H1 (cell line): ENCODE measurements at regions not wholly inside any gene's neighbourhood (a gene's known extent, or its start where the extent isn't known, plus 50 kb on each side); places are given as distances from the start of the nearest gene placed in this dataset.

Source experiments
- CTCF ChIA-PET: fragments of 300-600 bp; sonication (Branson Sonifier 250); formaldehyde crosslinking; loops from one replicate; lab custom pipeline; 2021; ENCODE audit not compliant: partially characterized antibody; lab: Charles Lee
- POLR2A ChIA-PET: fragments of 300-600 bp; sonication (Branson Sonifier 250); formaldehyde crosslinking; loops from one replicate; lab custom pipeline; 2021; ENCODE audit warnings: inconsistent platforms; ENCODE audit not compliant: partially characterized antibody; lab: Charles Lee
- DNase-seq, 2 experiments: peaks; one replicate each; pipeline versions ENCODE4 v3.0.0 to v3.0.0-alpha.2; 2010 to 2022; ENCODE audit warnings: low spot score in 2 of 2, low read depth in 1 of 2, mixed read lengths in 1 of 2
- FAIRE-seq: peaks from 2 replicates; lab custom pipeline; 2011; peaks lifted over from hg19 to GRCh38; lab: Jason Lieb, UNC
- H2AFZ ChIP-seq: 2 replicates; pipeline ENCODE4 v1.8.1; 2012; ENCODE audit warnings: low read length, inconsistent platforms
- H2AK5ac ChIP-seq: 2 replicates; pipeline ENCODE4 v1.6.1; 2013; ENCODE audit warnings: low read depth, low read length
- H2BK120ac ChIP-seq: replicated peaks from 2 replicates; pipeline ENCODE3; 2013; ENCODE audit warnings: low read depth, low read length, inconsistent platforms
- H2BK12ac ChIP-seq: 2 replicates; pipeline ENCODE4 v1.6.1; 2013; ENCODE audit warnings: low read depth, low read length
- H2BK15ac ChIP-seq: 2 replicates; pipeline ENCODE4 v1.6.1; 2013; ENCODE audit warnings: low read length
- H2BK20ac ChIP-seq: 2 replicates; pipeline ENCODE4 v1.6.1; 2013; ENCODE audit warnings: low read length
- H2BK5ac ChIP-seq: 2 replicates; pipeline ENCODE4 v1.6.1; 2013; ENCODE audit warnings: low read depth, low read length
- H3K14ac ChIP-seq: 2 replicates; pipeline ENCODE4 v1.6.1; 2013; ENCODE audit warnings: inconsistent platforms; ENCODE audit not compliant: insufficient read length
- H3K18ac ChIP-seq: 2 replicates; pipeline ENCODE4 v1.6.1; 2013; ENCODE audit warnings: low read length; ENCODE audit errors: extremely low read depth
- H3K23ac ChIP-seq: 2 replicates; pipeline ENCODE4 v1.6.1; 2013; ENCODE audit warnings: inconsistent platforms; ENCODE audit not compliant: insufficient read length
- H3K23me2 ChIP-seq: 2 replicates; pipeline ENCODE4 v1.6.1; 2013; ENCODE audit warnings: low read depth, low read length
- H3K27ac ChIP-seq: 2 replicates; pipeline ENCODE4 v1.6.1; 2011; ENCODE audit warnings: low read depth, low read length, inconsistent platforms
- H3K27me3 ChIP-seq, 4 experiments: replicated peaks in 1 of 4; 1 replicate in 1 of 4; 2 replicates in 3 of 4; pipeline versions ENCODE4 v1.6.1 to v1.8.1; 2011 to 2013; ENCODE audit warnings: low read length in 3 of 4, mild to moderate bottlenecking in 3 of 4, inconsistent platforms in 2 of 4, mixed read lengths in 2 of 4, moderate library complexity in 1 of 4; ENCODE audit not compliant: control insufficient read depth in 3 of 4, insufficient read depth in 3 of 4; ENCODE audit errors: extremely low read depth in 1 of 4
- H3K36me3 ChIP-seq, 4 experiments: 2 replicates each; pipeline versions ENCODE4 v1.6.1 to v1.8.1; 2011 to 2013; ENCODE audit warnings: mild to moderate bottlenecking in 4 of 4, low read length in 3 of 4, moderate library complexity in 2 of 4, control low read depth in 1 of 4, inconsistent platforms in 1 of 4; ENCODE audit not compliant: insufficient read depth in 4 of 4, control insufficient read depth in 2 of 4
- H3K4ac ChIP-seq: replicated peaks from 2 replicates; pipeline ENCODE3; 2013; ENCODE audit warnings: low read length, low read depth, mixed read lengths, inconsistent platforms; ENCODE audit not compliant: insufficient read length
- H3K4me1 ChIP-seq, 4 experiments: replicated peaks in 1 of 4; 1 replicate in 1 of 4; 2 replicates in 3 of 4; pipeline versions ENCODE4 v1.6.1 to v1.8.1; 2011 to 2013; ENCODE audit warnings: low read length in 3 of 4, inconsistent platforms in 2 of 4, mixed read lengths in 1 of 4; ENCODE audit not compliant: insufficient read depth in 4 of 4, control insufficient read depth in 3 of 4
- H3K4me2 ChIP-seq, 2 experiments: 2 replicates each; pipeline versions ENCODE4 v1.6.1 to v1.8.1; 2011 to 2013; ENCODE audit warnings: low read depth in 2 of 2, low read length in 2 of 2, control low read depth in 1 of 2, inconsistent platforms in 1 of 2, mild to moderate bottlenecking in 1 of 2; ENCODE audit not compliant: insufficient read depth in 1 of 2
- H3K4me3 ChIP-seq, 4 experiments: fragments of 200-600, 300-600 bp in 1 of 4; sonication (generic), shearing (Covaris generic), sonication (Bioruptor Twin) in 1 of 4; 2 replicates each; pipeline versions ENCODE4 v1.5.1 to v1.8.1; 2011 to 2016; ENCODE audit warnings: low read length in 4 of 4, low read depth in 3 of 4, control low read depth in 2 of 4, inconsistent platforms in 2 of 4, mild to moderate bottlenecking in 2 of 4, mixed read lengths in 1 of 4, moderate library complexity in 1 of 4; ENCODE audit not compliant: insufficient read depth in 2 of 4; ENCODE audit errors: extremely low read depth in 1 of 4
- H3K56ac ChIP-seq: replicated peaks from 2 replicates; pipeline ENCODE3; 2013; ENCODE audit warnings: low read depth, mild to moderate bottlenecking, mixed read lengths, low read length, inconsistent platforms; ENCODE audit not compliant: insufficient read length
- H3K79me1 ChIP-seq: 2 replicates; pipeline ENCODE4 v1.6.1; 2013; ENCODE audit warnings: low read depth, low read length, control low read depth
- H3K79me2 ChIP-seq, 2 experiments: 2 replicates each; pipeline versions ENCODE4 v1.6.1 to v1.8.1; 2012 to 2013; ENCODE audit warnings: low read length in 2 of 2, mild to moderate bottlenecking in 2 of 2, inconsistent platforms in 1 of 2; ENCODE audit not compliant: insufficient read depth in 2 of 2, control insufficient read depth in 1 of 2
- H3K9ac ChIP-seq, 4 experiments: replicated peaks in 1 of 4; 1 replicate in 1 of 4; 2 replicates in 3 of 4; pipeline versions ENCODE4 v1.6.1 to v1.8.1; 2011 to 2013; ENCODE audit warnings: low read depth in 3 of 4, low read length in 3 of 4, control low read depth in 2 of 4, mild to moderate bottlenecking in 2 of 4, moderate library complexity in 2 of 4, inconsistent platforms in 1 of 4; ENCODE audit errors: extremely low read depth in 1 of 4
- H3K9me3 ChIP-seq, 2 experiments: 2 replicates each; pipeline versions ENCODE4 v1.6.1 to v1.8.1; 2012 to 2013; ENCODE audit warnings: mild to moderate bottlenecking in 2 of 2, moderate library complexity in 2 of 2, control low read depth in 1 of 2, inconsistent platforms in 1 of 2, low read depth in 1 of 2, low read length in 1 of 2, mixed read lengths in 1 of 2; ENCODE audit not compliant: insufficient read depth in 2 of 2
- H4K20me1 ChIP-seq, 2 experiments: replicated peaks in 1 of 2; 2 replicates each; pipeline versions ENCODE3 to v1.8.1; 2011 to 2013; ENCODE audit warnings: inconsistent platforms in 2 of 2, low read length in 2 of 2, mild to moderate bottlenecking in 1 of 2; ENCODE audit not compliant: insufficient read depth in 2 of 2, control insufficient read depth in 1 of 2
- H4K5ac ChIP-seq: 2 replicates; pipeline ENCODE4 v1.6.1; 2013; ENCODE audit warnings: low read length, low read depth, mixed read lengths, inconsistent platforms; ENCODE audit not compliant: insufficient read length
- H4K8ac ChIP-seq: 2 replicates; pipeline ENCODE4 v1.8.0; 2013; ENCODE audit warnings: mild to moderate bottlenecking, moderate library complexity, low read length, inconsistent platforms; ENCODE audit not compliant: insufficient read depth; ENCODE audit errors: extremely low read depth
- H4K91ac ChIP-seq: replicated peaks from 2 replicates; pipeline ENCODE3; 2013; ENCODE audit warnings: low read length, mixed read lengths, inconsistent platforms; ENCODE audit not compliant: insufficient read length
- ASH2L ChIP-seq: fragments of 200-600, 300-600 bp; sonication (generic); IDR thresholded peaks from one replicate; pipeline ENCODE4 v1.7.1; 2017; ENCODE audit warnings: low read length
- ATF3 ChIP-seq: IDR thresholded peaks from 2 replicates; pipeline ENCODE4 v1.6.1; 2011; ENCODE audit warnings: low read depth, mild to moderate bottlenecking, low read length; ENCODE audit not compliant: insufficient read depth
- BACH1 ChIP-seq: IDR thresholded peaks from 2 replicates; pipeline ENCODE4 v1.6.1; 2012; ENCODE audit warnings: low read length, improper control_type of control experiment
- CBX5 ChIP-seq: fragments of 300-800, 300-1000 bp; sonication (generic); IDR thresholded peaks from 2 replicates; pipeline ENCODE4 v1.7.1; 2016; ENCODE audit warnings: antibody characterized with exemption, low read length, low read depth
- CHD1 ChIP-seq: IDR thresholded peaks from 2 replicates; pipeline ENCODE4 v1.6.1; 2012; ENCODE audit warnings: low read depth, low read length, improper control_type of control experiment
- JUN ChIP-seq: IDR thresholded peaks from 2 replicates; pipeline ENCODE4 v1.6.1; 2011; ENCODE audit warnings: low read depth, mild to moderate bottlenecking, improper control_type of control experiment, low read length
- JUND ChIP-seq: IDR thresholded peaks from 2 replicates; pipeline ENCODE4 v1.6.1; 2011; ENCODE audit warnings: mild to moderate bottlenecking, improper control_type of control experiment, low read length
- KDM5A ChIP-seq: fragments of 200-600 bp; IDR thresholded peaks from 2 replicates; pipeline ENCODE4 v1.7.1; 2012; ENCODE audit warnings: mild to moderate bottlenecking, low read length, inconsistent platforms, mixed read lengths
- NRF1 ChIP-seq: IDR thresholded peaks from 2 replicates; pipeline ENCODE4 v1.6.1; 2011; ENCODE audit warnings: mild to moderate bottlenecking, low read depth, low read length, improper control_type of control experiment
- PHF8 ChIP-seq: fragments of 200-600 bp; sonication (generic); conservative IDR thresholded peaks from 2 replicates; pipeline ENCODE4 v1.7.1; 2012; ENCODE audit warnings: low read depth, mild to moderate bottlenecking, inconsistent platforms, low read length, moderate library complexity
- POLR2A ChIP-seq, 2 experiments: IDR thresholded peaks; 1 replicate in 1 of 2; 2 replicates in 1 of 2; pipeline ENCODE4 v1.6.1; 2011; ENCODE audit warnings: low read depth in 2 of 2, low read length in 2 of 2, mild to moderate bottlenecking in 2 of 2; ENCODE audit errors: control extremely low read depth in 1 of 2
- POU5F1 ChIP-seq: IDR thresholded peaks from 2 replicates; pipeline ENCODE4 v1.6.1; 2011; ENCODE audit warnings: low read depth, mild to moderate bottlenecking, low read length, moderate library complexity
- SAP30 ChIP-seq: fragments of 300-600 bp; sonication (generic); IDR thresholded peaks from 2 replicates; pipeline ENCODE4 v1.7.1; 2012; ENCODE audit warnings: low read length, moderate library complexity, mild to moderate bottlenecking, inconsistent platforms; ENCODE audit not compliant: insufficient read depth, insufficient replicate concordance
- SUZ12 ChIP-seq: fragments of 200-600 bp; sonication (generic); IDR thresholded peaks from 2 replicates; pipeline ENCODE4 v1.6.1; 2012; ENCODE audit warnings: mild to moderate bottlenecking, inconsistent platforms, low read length, moderate library complexity, mixed read lengths
- WGBS, 2 experiments: shearing (Covaris generic) in 1 of 2; methylation state at CpG; one replicate each; pipeline versions ENCODE4 v1.1.6 to v1.1.7; 2013 to 2015; ENCODE audit warnings: low lambda C conversion rate in 2 of 2, mixed read lengths in 2 of 2, inconsistent platforms in 1 of 2, low coverage in 1 of 2, missing lambda C conversion rate in 1 of 2; ENCODE audit not compliant: insufficient replicate concordance in 2 of 2, insufficient coverage in 1 of 2, insufficient read length in 1 of 2; ENCODE audit errors: extremely low coverage in 1 of 2, missing lambda C conversion rate in 1 of 2; 5-methylcytosine and 5-hydroxymethylcytosine counted together

- H2AFZ ChIP-seq: no peak overlapping the region; the same call in 1 of the 2 replicates
- H3K27me3 ChIP-seq: no peaks in the 10 kb centered on the region
- H4K5ac ChIP-seq: no peak overlapping the region
- no peaks in the 10 kb centered on the region for H4K20me1 ChIP-seq
- no peak for DNase-seq
- no peak overlapping the region for H4K8ac ChIP-seq
- no peak overlapping the region for H3K9ac ChIP-seq
- no peak overlapping the region for H2BK120ac ChIP-seq
- H3K4ac ChIP-seq: no peak overlapping the region
- CTCF ChIA-PET: interaction anchor here (0.7 to 1.8 kb wide), 6 partner anchors 114 to 1207 kb away, joined by 3 to 6 read pairs (median 4); no protein-coding TSS in a partner anchor
- H3K36me3 ChIP-seq: no peaks in the 10 kb centered on the region
- H3K18ac ChIP-seq: no peak overlapping the region
- H2AK5ac ChIP-seq: no peak overlapping the region
- H2BK20ac ChIP-seq: no peak overlapping the region
- H2BK15ac ChIP-seq: no peak overlapping the region
- H2BK12ac ChIP-seq: no peak overlapping the region
- 93% methylated on average over 6 of the region's 6 CpGs; no CpG with 5 or more reads in 1 of the 2 experiments for WGBS, 2 experiments
- H3K4me2 ChIP-seq: no peak overlapping the region
- FAIRE-seq: no peak
- no peaks in the 10 kb centered on the region for H3K23me2 ChIP-seq
- H3K27ac ChIP-seq: no peak overlapping the region
- no peaks in the 10 kb centered on the region for H3K9me3 ChIP-seq
- no peaks in the 10 kb centered on the region for H3K79me2 ChIP-seq
- POLR2A ChIA-PET: no interaction called here
- H2BK5ac ChIP-seq: no peak overlapping the region
- peaks cover 0 to 5% (median 1%) of the 10 kb centered on the region in 4 experiments; a peak in 2 of 7 replicates for H3K4me1 ChIP-seq
- H3K23ac ChIP-seq: no peak overlapping the region
- no peaks in the 10 kb centered on the region for H3K79me1 ChIP-seq
- no peak overlapping the region for H4K91ac ChIP-seq
- H3K56ac ChIP-seq: no peak overlapping the region
- no peak overlapping the region for H3K14ac ChIP-seq
- H3K4me3 ChIP-seq: no peak overlapping the region
- TF ChIP-seq KDM5A: no peak
- no peak for TF ChIP-seq CHD1
- no peak for TF ChIP-seq ASH2L
- TF ChIP-seq POU5F1: no peak
- TF ChIP-seq JUN: no peak
- TF ChIP-seq ATF3: no peak
- TF ChIP-seq CBX5: no peak
- no peak for TF ChIP-seq BACH1
- TF ChIP-seq SAP30: no peak
- no peak for TF ChIP-seq JUND
- TF ChIP-seq POLR2A (IDR thresholded peaks at IDR 0.05; ENCODE audit: control extremely low read depth in 1 of 2, low read depth in 2 of 2, low read length in 2 of 2): no peak
- no peak for TF ChIP-seq PHF8
- TF ChIP-seq NRF1: no peak
- TF ChIP-seq SUZ12: no peak
Observed at GRCh38 chr11:42410251-42410955, 901.4 kb upstream of the API5 start.
